ENCODE measurements at regions not wholly inside any gene's neighbourhood (a gene's known extent, or its start where the extent isn't known, plus 50 kb on each side); places are given as distances from the start of the nearest gene placed in this dataset.

DNA sequence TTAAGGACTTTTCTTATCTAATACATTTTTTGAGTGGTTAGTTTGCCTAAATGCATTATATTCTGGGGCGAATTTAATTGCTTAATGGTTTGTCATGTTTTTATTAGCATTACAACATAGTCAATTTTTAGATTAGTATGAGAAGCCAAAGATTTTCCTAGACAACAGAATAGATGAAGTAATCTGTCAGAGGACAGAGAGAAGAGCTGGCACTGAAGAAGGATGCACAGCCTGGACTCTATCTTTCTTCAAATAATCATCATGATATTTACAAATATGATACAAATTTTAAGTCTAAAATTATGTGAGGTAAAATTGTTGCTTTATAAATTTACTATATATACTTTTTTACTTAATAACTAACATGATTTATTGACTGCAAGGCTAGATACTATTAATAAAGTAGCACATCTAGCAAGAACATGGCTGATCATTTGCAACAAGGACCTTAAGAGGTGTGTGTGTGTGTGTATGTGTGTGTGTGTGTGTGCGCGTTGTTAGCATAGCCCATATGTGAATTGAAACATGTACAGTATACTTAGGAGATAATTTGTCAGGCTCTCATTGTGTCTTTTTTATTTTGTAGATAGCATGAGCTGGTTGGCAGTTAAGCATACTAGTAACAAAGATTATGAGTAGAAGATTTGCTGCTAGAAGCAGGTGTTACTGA, 752.2 kb downstream of the DCDC2C start:
- TF ChIP-seq ZNF16 (tag by site-specific recombination; IDR thresholded peaks at IDR 0.05; ENCODE audit: low read depth) (no peak), ZNF274 (IDR thresholded peaks at IDR 0.05; ENCODE audit: low read length) (no peak), ZNF274 (tag by site-specific recombination; IDR thresholded peaks at IDR 0.05; ENCODE audit: borderline replicate concordance) (no peak), ZNF202 (tag by site-specific recombination; IDR thresholded peaks at IDR 0.05; ENCODE audit: borderline replicate concordance) (no peak), SETDB1 (IDR thresholded peaks at IDR 0.05; ENCODE audit: insufficient read length, low read length) (no peak), YY1 (tag by site-specific recombination; IDR thresholded peaks at IDR 0.05) (no peak)
- TF ChIP-seq, protein P1, sequence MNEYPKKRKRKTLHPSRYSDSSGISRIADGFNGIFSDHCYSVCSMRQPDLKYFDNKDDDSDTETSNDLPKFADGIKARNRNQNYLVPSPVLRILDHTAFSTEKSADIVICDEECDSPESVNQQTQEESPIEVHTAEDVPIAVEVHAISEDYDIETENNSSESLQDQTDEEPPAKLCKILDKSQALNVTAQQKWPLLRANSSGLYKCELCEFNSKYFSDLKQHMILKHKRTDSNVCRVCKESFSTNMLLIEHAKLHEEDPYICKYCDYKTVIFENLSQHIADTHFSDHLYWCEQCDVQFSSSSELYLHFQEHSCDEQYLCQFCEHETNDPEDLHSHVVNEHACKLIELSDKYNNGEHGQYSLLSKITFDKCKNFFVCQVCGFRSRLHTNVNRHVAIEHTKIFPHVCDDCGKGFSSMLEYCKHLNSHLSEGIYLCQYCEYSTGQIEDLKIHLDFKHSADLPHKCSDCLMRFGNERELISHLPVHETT (tag by site-specific recombination; IDR thresholded peaks at IDR 0.05), result no peak
